ENCODE measurements at regions not wholly inside any gene's neighbourhood (a gene's known extent, or its start where the extent isn't known, plus 50 kb on each side); places are given as distances from the start of the nearest gene placed in this dataset.

DNA sequence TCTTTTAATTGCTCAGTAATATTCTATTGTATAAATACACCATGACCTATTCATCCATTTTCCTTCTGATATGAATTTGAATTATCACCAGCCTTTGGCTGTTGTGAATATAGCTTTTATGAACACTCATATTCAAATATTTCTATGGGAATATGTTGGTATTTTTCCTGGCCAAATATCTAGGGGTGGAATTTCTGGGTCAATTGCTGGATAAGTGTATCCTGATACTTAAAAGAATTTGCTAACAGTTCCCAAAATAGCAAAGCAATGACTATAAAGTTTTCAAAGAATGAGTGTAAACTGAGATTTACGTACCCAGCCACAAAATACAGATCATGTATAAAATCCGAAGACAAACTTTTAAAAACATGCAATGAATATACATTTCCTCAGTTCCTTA is 148.7 kb upstream of the CLEC14A start:
- peak overlapping the region; percentile 42 for H3K9ac ChIP-seq (ENCODE audit: low read length)
- H3K36me3 ChIP-seq (ENCODE audit: insufficient read depth, low read length) = no peaks in the 10 kb centered on the region
- Mint-ChIP-seq H3K27me3 (ENCODE audit: low read depth, unreplicated experiment) (no peaks in the 10 kb centered on the region), H3K4me3 (ENCODE audit: unreplicated experiment) (no peak overlapping the region), H3K27ac (ENCODE audit: unreplicated experiment) (peak overlapping the region; percentile 70), H3K36me3 (ENCODE audit: low read depth, unreplicated experiment) (no peaks in the 10 kb centered on the region), H3K4me1 (ENCODE audit: low read depth, unreplicated experiment) (peaks cover 23% of the 10 kb centered on the region), H3K9me3 (ENCODE audit: unreplicated experiment) (no peaks in the 10 kb centered on the region)
- H3K27ac ChIP-seq (ENCODE audit: low read depth, low read length) = peak overlapping the region; percentile 72
- H3K4me1 ChIP-seq (ENCODE audit: insufficient read depth, low read length) = peaks cover 12% of the 10 kb centered on the region
- H4K20me1 ChIP-seq (ENCODE audit: insufficient read depth, low read length) = no peaks in the 10 kb centered on the region
- H3K4me2 ChIP-seq (ENCODE audit: low read length) = peak overlapping the region; percentile 51
- TF ChIP-seq CTCF (IDR thresholded peaks at IDR 0.05; ENCODE audit: insufficient read depth, low read depth, low read length) = no peak
- no peak for TF ChIP-seq EZH2 (IDR thresholded peaks at IDR 0.05; ENCODE audit: insufficient read depth, low read length)
- no peaks in the 10 kb centered on the region for H3K27me3 ChIP-seq (ENCODE audit: insufficient read depth, low read length)
- peak overlapping the region; percentile 6 for H3K4me3 ChIP-seq (ENCODE audit: insufficient read depth, low read depth, low read length)
- H3K9me3 ChIP-seq (ENCODE audit: insufficient read depth, low read depth, low read length) = no peaks in the 10 kb centered on the region
- FAIRE-seq (no peak), DNase-seq (ENCODE audit: low read depth) (peak; percentile 56)
- no peak overlapping the region for H2AFZ ChIP-seq (ENCODE audit: low read depth, low read length)
- H3K79me2 ChIP-seq (ENCODE audit: insufficient read depth, low read length) = no peaks in the 10 kb centered on the region

- Histone ChIP-seq H3K27me3 (ENCODE audit: insufficient read depth, low read length) (no peaks in the 10 kb centered on the region), H3K9me3 (ENCODE audit: insufficient read depth, low read depth, low read length) (no peaks in the 10 kb centered on the region), H3K4me1 (ENCODE audit: insufficient read depth, low read length) (peaks cover 9% of the 10 kb centered on the region), H3K4me3 (ENCODE audit: insufficient read depth, low read depth, low read length) (peak overlapping the region; percentile 6), H3K9ac (ENCODE audit: low read length) (peak overlapping the region; percentile 42), H4K20me1 (ENCODE audit: insufficient read depth, low read length) (no peaks in the 10 kb centered on the region), H3K36me3 (ENCODE audit: insufficient read depth, low read length) (no peaks in the 10 kb centered on the region), H3K79me2 (ENCODE audit: insufficient read depth, low read length) (no peaks in the 10 kb centered on the region), H3K4me2 (ENCODE audit: low read length) (peak overlapping the region; percentile 51), H3K27ac (ENCODE audit: low read depth, low read length) (peak overlapping the region; percentile 72), H2AFZ (ENCODE audit: low read depth, low read length) (no peak overlapping the region)
- no peaks in the 10 kb centered on the region for H3K9me3 Mint-ChIP-seq (ENCODE audit: unreplicated experiment)
- no peak overlapping the region for H3K27ac Mint-ChIP-seq (ENCODE audit: unreplicated experiment)
- H3K4me1 Mint-ChIP-seq (ENCODE audit: low read depth, unreplicated experiment) = peaks cover 23% of the 10 kb centered on the region
- no peaks in the 10 kb centered on the region for H3K36me3 Mint-ChIP-seq (ENCODE audit: low read depth, unreplicated experiment)
- DNase-seq (ENCODE audit: low read depth) = peak; percentile 88
- TF ChIP-seq EZH2 (IDR thresholded peaks at IDR 0.05; ENCODE audit: insufficient read depth, low read length) (no peak), CTCF (IDR thresholded peaks at IDR 0.05; ENCODE audit: insufficient read depth, low read depth, low read length) (no peak)
- no peaks in the 10 kb centered on the region for H3K27me3 Mint-ChIP-seq (ENCODE audit: low read depth, unreplicated experiment)
- H3K4me3 Mint-ChIP-seq (ENCODE audit: unreplicated experiment) = no peak overlapping the region
- FAIRE-seq = peak; percentile 85
Observed at GRCh38 chr14:38404100-38404541, 148.2 kb upstream of the CLEC14A start.

DNA sequence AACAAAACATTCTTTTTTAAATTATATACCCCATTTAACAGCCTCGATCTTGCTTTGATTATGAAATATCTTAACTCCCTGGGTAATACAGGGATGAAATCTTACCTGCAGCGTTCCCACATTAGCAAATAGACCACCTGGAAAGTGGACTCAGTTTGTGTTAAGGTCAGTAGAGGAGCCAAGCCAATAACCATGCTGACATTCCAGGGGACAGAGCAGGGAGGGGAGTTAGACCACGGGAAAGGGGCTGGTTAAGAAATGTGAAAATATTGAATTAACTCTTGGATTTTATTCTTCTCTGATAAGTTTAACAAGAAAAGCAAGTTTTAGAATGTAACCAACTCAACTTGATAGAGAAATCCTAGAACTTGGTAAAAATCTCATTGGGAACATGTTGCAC is 144.9 kb upstream of the CLEC14A start:
- Histone ChIP-seq H3K4me1 (ENCODE audit: insufficient read depth, low read length) (peaks cover 6% of the 10 kb centered on the region), H3K4me2 (ENCODE audit: low read length) (no peak overlapping the region), H3K4me3 (ENCODE audit: insufficient read depth, low read depth, low read length) (no peak overlapping the region), H3K36me3 (ENCODE audit: insufficient read depth, low read length) (no peaks in the 10 kb centered on the region), H3K9me3 (ENCODE audit: insufficient read depth, low read depth, low read length) (no peaks in the 10 kb centered on the region), H3K9ac (ENCODE audit: low read length) (no peak overlapping the region), H2AFZ (ENCODE audit: low read depth, low read length) (no peak overlapping the region), H3K27ac (ENCODE audit: low read depth, low read length) (no peak overlapping the region), H3K79me2 (ENCODE audit: insufficient read depth, low read length) (no peaks in the 10 kb centered on the region), H4K20me1 (ENCODE audit: insufficient read depth, low read length) (no peaks in the 10 kb centered on the region), H3K27me3 (ENCODE audit: insufficient read depth, low read length) (no peaks in the 10 kb centered on the region)
- Mint-ChIP-seq H3K4me3 (ENCODE audit: unreplicated experiment) (no peak overlapping the region), H3K36me3 (ENCODE audit: low read depth, unreplicated experiment) (no peaks in the 10 kb centered on the region), H3K9me3 (ENCODE audit: unreplicated experiment) (no peaks in the 10 kb centered on the region), H3K4me1 (ENCODE audit: low read depth, unreplicated experiment) (peaks cover 16% of the 10 kb centered on the region), H3K27me3 (ENCODE audit: low read depth, unreplicated experiment) (no peaks in the 10 kb centered on the region), H3K27ac (ENCODE audit: unreplicated experiment) (no peak overlapping the region)
- FAIRE-seq = no peak
- TF ChIP-seq CTCF (IDR thresholded peaks at IDR 0.05; ENCODE audit: insufficient read depth, low read depth, low read length) (no peak), EZH2 (IDR thresholded peaks at IDR 0.05; ENCODE audit: insufficient read depth, low read length) (no peak)
- DNase-seq (ENCODE audit: low read depth) = no peak
